SK-N-SH (cell line): ENCODE measurements at regions not wholly inside any gene's neighbourhood (a gene's known extent, or its start where the extent isn't known, plus 50 kb on each side); places are given as distances from the start of the nearest gene placed in this dataset.

ENCODE experiments used
- CTCF ChIA-PET: fragments of 300-600, 350-600 bp; formaldehyde crosslinking; extraction: SDS; loops from one replicate; lab custom pipeline; 2021; lab: Yijun Ruan, JAX
- POLR2A ChIA-PET: fragments of 350-600 bp; sonication (Branson Sonifier 250); formaldehyde crosslinking; extraction: SDS; loops from one replicate; lab custom pipeline; 2020; ENCODE audit warnings: antibody characterized with exemption, inconsistent platforms; lab: Yijun Ruan, JAX
- DNase-seq: peaks from one replicate; pipeline ENCODE4 v3.0.0; 2012
- H2AFZ ChIP-seq: fragments of 200-600 bp; sonication (generic); 2 replicates; pipeline ENCODE4 v1.8.1; 2016; ENCODE audit warnings: antibody characterized with exemption, mild to moderate bottlenecking, low read depth
- H3F3A ChIP-seq: fragments of 200-600 bp; sonication (generic); replicated peaks from 2 replicates; pipeline ENCODE3; 2016; ENCODE audit warnings: antibody characterized with exemption, mild to moderate bottlenecking; ENCODE audit not compliant: insufficient read depth
- H3K27ac ChIP-seq, 2 experiments: fragments of 200-500 bp in 1 of 2; fragments of 200-600 bp in 1 of 2; sonication (Bioruptor generic) in 1 of 2; sonication (generic), shearing (Covaris generic) in 1 of 2; 2 replicates each; pipeline versions ENCODE4 v1.5.1 to v1.6.1; 2014 to 2016; ENCODE audit warnings: low read depth in 2 of 2, inconsistent platforms in 1 of 2, low read length in 1 of 2, mild to moderate bottlenecking in 1 of 2, mixed read lengths in 1 of 2
- H3K27me3 ChIP-seq: fragments of 200-600 bp; sonication (generic), shearing (Covaris generic); 2 replicates; pipeline ENCODE4 v1.6.1; 2016; ENCODE audit warnings: mixed run types; ENCODE audit not compliant: insufficient read depth
- H3K36me3 ChIP-seq, 2 experiments: fragments of 200-500 bp in 1 of 2; fragments of 200-600 bp in 1 of 2; sonication (Bioruptor generic) in 1 of 2; sonication (generic) in 1 of 2; replicated peaks in 1 of 2; 2 replicates each; pipeline versions ENCODE3 to v1.5.1; 2014 to 2016; ENCODE audit warnings: low read length in 1 of 2, mild to moderate bottlenecking in 1 of 2; ENCODE audit not compliant: insufficient read depth in 2 of 2, control insufficient read depth in 1 of 2
- H3K4me1 ChIP-seq, 2 experiments: fragments of 200-500 bp in 1 of 2; fragments of 200-600 bp in 1 of 2; sonication (Bioruptor generic) in 1 of 2; sonication (generic), shearing (Covaris generic) in 1 of 2; 2 replicates each; pipeline versions ENCODE4 v1.5.1 to v1.6.1; 2014 to 2016; ENCODE audit warnings: low read depth in 1 of 2, low read length in 1 of 2, mixed run types in 1 of 2; ENCODE audit not compliant: insufficient read depth in 2 of 2, control insufficient read depth in 1 of 2
- H3K4me2 ChIP-seq: fragments of 200-600 bp; sonication (generic), shearing (Covaris generic); 2 replicates; pipeline ENCODE4 v1.6.1; 2017; ENCODE audit warnings: mixed run types
- H3K4me3 ChIP-seq, 2 experiments: fragments of 200-500 bp in 1 of 2; fragments of 200-600 bp in 1 of 2; sonication (Bioruptor generic) in 1 of 2; sonication (generic), shearing (Covaris generic) in 1 of 2; 2 replicates each; pipeline versions ENCODE4 v1.5.1 to v1.8.1; 2014 to 2016; ENCODE audit warnings: low read depth in 2 of 2, inconsistent platforms in 1 of 2, low read length in 1 of 2, mild to moderate bottlenecking in 1 of 2, mixed read lengths in 1 of 2, moderate library complexity in 1 of 2
- H3K79me2 ChIP-seq: fragments of 200-600 bp; sonication (generic); 2 replicates; pipeline ENCODE4 v1.8.1; 2017; ENCODE audit warnings: mild to moderate bottlenecking; ENCODE audit not compliant: insufficient read depth
- H3K9ac ChIP-seq: fragments of 200-600 bp; sonication (generic); 2 replicates; pipeline ENCODE4 v1.6.1; 2017; ENCODE audit warnings: mixed run types
- H3K9me2 ChIP-seq: fragments of 200-600 bp; sonication (generic); 2 replicates; pipeline ENCODE4 v1.6.1; 2017; ENCODE audit warnings: mixed run types
- H3K9me3 ChIP-seq: fragments of 200-600 bp; sonication (generic); 2 replicates; pipeline ENCODE4 v1.6.1; 2017; ENCODE audit warnings: mixed run types, mild to moderate bottlenecking, moderate library complexity
- H4K20me1 ChIP-seq: fragments of 200-600 bp; sonication (generic); 2 replicates; pipeline ENCODE4 v1.6.1; 2017; ENCODE audit warnings: mild to moderate bottlenecking, mixed run types; ENCODE audit not compliant: insufficient read depth
- FOXM1 ChIP-seq: IDR thresholded peaks from 2 replicates; pipeline ENCODE4 v1.4.0; 2012; ENCODE audit warnings: low read depth, mild to moderate bottlenecking
- GABPA ChIP-seq: IDR thresholded peaks from 2 replicates; pipeline ENCODE4 v1.4.0; 2012; ENCODE audit warnings: low read depth, mild to moderate bottlenecking
- IRF3 ChIP-seq: fragments of 150-350 bp; IDR thresholded peaks from 2 replicates; pipeline ENCODE4 v1.6.1; 2016; ENCODE audit warnings: mild to moderate bottlenecking, low read depth, low read length
- MXI1 ChIP-seq: IDR thresholded peaks from 2 replicates; pipeline ENCODE4 v1.6.1; 2012; ENCODE audit warnings: mild to moderate bottlenecking, low read depth, low read length, improper control_type of control experiment
- NRF1 ChIP-seq: IDR thresholded peaks from 2 replicates; pipeline ENCODE4 v1.6.1; 2012; ENCODE audit warnings: low read depth, mild to moderate bottlenecking, low read length
- PBX3 ChIP-seq: IDR thresholded peaks from 2 replicates; pipeline ENCODE4; 2012
- RCOR1 ChIP-seq: fragments of 150-350 bp; IDR thresholded peaks from 2 replicates; pipeline ENCODE4 v1.6.1; 2017; ENCODE audit warnings: antibody characterized with exemption, low read length
- REST ChIP-seq: IDR thresholded peaks from 2 replicates; pipeline ENCODE4 v1.6.1; 2012; ENCODE audit warnings: mild to moderate bottlenecking, low read depth, low read length, moderate library complexity
- SIN3A ChIP-seq: IDR thresholded peaks from 2 replicates; pipeline ENCODE4 v1.6.1; 2012; ENCODE audit warnings: low read depth, mild to moderate bottlenecking, low read length, moderate library complexity, borderline replicate concordance
- SMC3 ChIP-seq: IDR thresholded peaks from 2 replicates; pipeline ENCODE4 v1.6.1; 2012; ENCODE audit warnings: low read depth, low read length, improper control_type of control experiment
- TAF1 ChIP-seq: IDR thresholded peaks from 2 replicates; pipeline ENCODE4 v1.6.1; 2012; ENCODE audit warnings: low read depth, mild to moderate bottlenecking, low read length, moderate library complexity, borderline replicate concordance
- TEAD4 ChIP-seq: IDR thresholded peaks from 2 replicates; pipeline ENCODE4 v1.4.0; 2012; ENCODE audit warnings: mild to moderate bottlenecking, borderline replicate concordance; ENCODE audit not compliant: insufficient read depth
- WGBS: methylation state at CpG from one replicate; pipeline ENCODE4 v1.1.6; 2017; ENCODE audit warnings: low lambda C conversion rate; 5-methylcytosine and 5-hydroxymethylcytosine counted together
- TF ChIP-seq, protein P1 (sequence below): IDR thresholded peaks from 2 replicates; pipeline ENCODE4 v1.4.0; 2012; ENCODE audit warnings: low read depth, borderline replicate concordance
- TF ChIP-seq, protein P2 (sequence below): IDR thresholded peaks from 2 replicates; pipeline ENCODE4 v1.4.0; 2012; ENCODE audit warnings: low read depth, borderline replicate concordance

- TF ChIP-seq, protein P1, sequence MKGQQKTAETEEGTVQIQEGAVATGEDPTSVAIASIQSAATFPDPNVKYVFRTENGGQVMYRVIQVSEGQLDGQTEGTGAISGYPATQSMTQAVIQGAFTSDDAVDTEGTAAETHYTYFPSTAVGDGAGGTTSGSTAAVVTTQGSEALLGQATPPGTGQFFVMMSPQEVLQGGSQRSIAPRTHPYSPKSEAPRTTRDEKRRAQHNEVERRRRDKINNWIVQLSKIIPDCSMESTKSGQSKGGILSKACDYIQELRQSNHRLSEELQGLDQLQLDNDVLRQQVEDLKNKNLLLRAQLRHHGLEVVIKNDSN: no peak
- TF ChIP-seq SIN3A (no peak), MXI1 (no peak)
- TF ChIP-seq, all 33 proteins: peak for 0
Observed at GRCh38 chr9:110093871-110094270, 114.1 kb downstream of the C9orf152 start (continued).

DNA sequence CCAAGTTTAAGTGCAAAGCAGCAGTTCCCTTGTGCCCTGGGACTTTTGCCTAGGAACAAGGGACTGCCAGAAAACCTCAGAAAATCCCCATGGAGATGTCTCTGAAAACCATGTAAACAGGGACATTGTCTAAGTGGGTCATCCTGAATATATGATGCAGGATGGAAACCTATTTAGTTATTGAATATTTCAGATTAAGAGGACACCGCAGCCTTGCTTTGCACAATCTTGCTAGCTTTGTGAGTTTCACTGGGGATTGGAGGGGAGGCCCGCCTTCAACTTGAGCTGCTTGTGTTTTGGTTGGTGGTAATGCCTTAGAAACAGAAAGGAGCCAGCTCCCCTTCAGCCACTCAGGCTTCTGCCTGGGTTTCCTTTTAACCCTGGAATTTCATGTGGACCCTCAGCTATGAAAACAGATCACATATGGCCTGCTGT is 112.8 kb downstream of the C9orf152 start:
- H4K20me1 ChIP-seq: peaks cover 83% of the 10 kb centered on the region
- H3K9me2 ChIP-seq: no peaks in the 10 kb centered on the region
- ChIA-PET POLR2A (no interaction called here), CTCF (interaction anchor here (1.0 kb wide), 1 partner anchor 10 kb away, joined by 3 read pairs; no protein-coding TSS in a partner anchor)
- H3K4me3 ChIP-seq: no peak overlapping the region
- H3K27ac ChIP-seq: peak overlapping the region in 1 of 2 experiments; percentile 16; a peak in 1 of 4 replicates
- no peak overlapping the region for H3K4me2 ChIP-seq
- H3K27me3 ChIP-seq: no peaks in the 10 kb centered on the region
- TF ChIP-seq MXI1 (no peak), IRF3 (no peak), NRF1 (no peak), SMC3 (no peak), TAF1 (no peak), TEAD4 (no peak), PBX3 (no peak), FOXM1 (no peak), RCOR1 (no peak), GABPA (no peak), REST (no peak)
- TF ChIP-seq, protein P2, sequence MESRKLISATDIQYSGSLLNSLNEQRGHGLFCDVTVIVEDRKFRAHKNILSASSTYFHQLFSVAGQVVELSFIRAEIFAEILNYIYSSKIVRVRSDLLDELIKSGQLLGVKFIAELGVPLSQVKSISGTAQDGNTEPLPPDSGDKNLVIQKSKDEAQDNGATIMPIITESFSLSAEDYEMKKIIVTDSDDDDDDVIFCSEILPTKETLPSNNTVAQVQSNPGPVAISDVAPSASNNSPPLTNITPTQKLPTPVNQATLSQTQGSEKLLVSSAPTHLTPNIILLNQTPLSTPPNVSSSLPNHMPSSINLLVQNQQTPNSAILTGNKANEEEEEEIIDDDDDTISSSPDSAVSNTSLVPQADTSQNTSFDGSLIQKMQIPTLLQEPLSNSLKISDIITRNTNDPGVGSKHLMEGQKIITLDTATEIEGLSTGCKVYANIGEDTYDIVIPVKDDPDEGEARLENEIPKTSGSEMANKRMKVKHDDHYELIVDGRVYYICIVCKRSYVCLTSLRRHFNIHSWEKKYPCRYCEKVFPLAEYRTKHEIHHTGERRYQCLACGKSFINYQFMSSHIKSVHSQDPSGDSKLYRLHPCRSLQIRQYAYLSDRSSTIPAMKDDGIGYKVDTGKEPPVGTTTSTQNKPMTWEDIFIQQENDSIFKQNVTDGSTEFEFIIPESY: no peak
- 100% methylated on average over 2 of the region's 2 CpGs for WGBS
- peaks cover 5 to 15% of the 10 kb centered on the region in 2 experiments for H3K4me1 ChIP-seq
- no peaks in the 10 kb centered on the region for H3K9me3 ChIP-seq
- H2AFZ ChIP-seq: no peak overlapping the region
- no peak overlapping the region for H3K9ac ChIP-seq
- peaks cover 4% of the 10 kb centered on the region for H3F3A ChIP-seq
- peaks cover 86% of the 10 kb centered on the region for H3K79me2 ChIP-seq
- DNase-seq: no peak
- peaks cover 0 to 4% of the 10 kb centered on the region in 2 experiments for H3K36me3 ChIP-seq
